Right ventricle myocardium inferior (tissue), 1 donor: ENCODE measurements at regions not wholly inside any gene's neighbourhood (a gene's known extent, or its start where the extent isn't known, plus 50 kb on each side); places are given as distances from the start of the nearest gene placed in this dataset.

ENCODE experiments used
- ATAC-seq: fragments of 200-7000 bp; cut with Tn5 transposase; one replicate; pipeline ENCODE4 v1.9.1; 2020; ENCODE audit warnings: mild to moderate bottlenecking, moderate library complexity
- DNase-seq: peaks from one replicate; pipeline ENCODE4 v3.0.0; 2021; ENCODE audit errors: missing footprints
- intact Hi-C: fragments of 100-400 bp; cut with DNase I; formaldehyde crosslinking; loops from one replicate; pipeline ENCODE4 v1.11.0; 2022
- donor health status: DM: no; HTN: yes; CAD: no; lungs with severe emphysema.

- intact Hi-C loops = no loop called here
Measured at GRCh38 chr15:70447081-70447480, 316.3 kb downstream of the UACA start.

GRCh38 chr15:70443486-70444273, 319.7 kb downstream of the UACA start:
- no peak for DNase-seq
- intact Hi-C loops = no loop called here
- ATAC-seq = no peak

More at GRCh38 chr15:70447081-70447480, 316.3 kb downstream of the UACA start:
- no peak for DNase-seq
- no peak for ATAC-seq

- DNase-seq = no peak
- intact Hi-C loops = no loop called here
- no peak for ATAC-seq
Measured at GRCh38 chr15:70442616-70443321, 320.6 kb downstream of the UACA start.

GRCh38 chr15:70442211-70442610, 321.1 kb downstream of the UACA start:
- intact Hi-C loops = no loop called here
- ATAC-seq (no peak), DNase-seq (no peak)

GRCh38 chr15:70440416-70441138, 322.8 kb downstream of the UACA start:
- no peak for ATAC-seq
- DNase-seq = no peak
- intact Hi-C loops = no loop called here

- DNase-seq = no peak
- no peak for ATAC-seq
- intact Hi-C loops = loop anchor here (2.0 to 5.0 kb wide), 2 partner anchors 273 to 343 kb away; partner anchors contain the start of gene TLE3
Measured at GRCh38 chr15:70439880-70440279, 323.5 kb downstream of the UACA start.

GRCh38 chr15:70439304-70439877, 324.0 kb downstream of the UACA start:
- DNase-seq (no peak), ATAC-seq (peak; percentile 31)
- intact Hi-C loops = loop anchor here (2.0 to 5.0 kb wide), 2 partner anchors 273 to 342 kb away; partner anchors contain the start of gene TLE3

GRCh38 chr15:70438776-70439175, 324.6 kb downstream of the UACA start:
- DNase-seq (peak; percentile 80), ATAC-seq (peak; percentile 96)
- intact Hi-C loops = loop anchor here (1.0 to 5.0 kb wide), 3 partner anchors 272 to 341 kb away; partner anchors contain the start of gene TLE3

- intact Hi-C loops = loop anchor here (1.0 to 5.0 kb wide), 3 partner anchors 271 to 341 kb away; partner anchors contain the start of gene TLE3
- DNase-seq (no peak), ATAC-seq (no peak)
Measured at GRCh38 chr15:70437882-70438451, 325.4 kb downstream of the UACA start.

GRCh38 chr15:70437089-70437488, 326.3 kb downstream of the UACA start:
- no peak for ATAC-seq
- DNase-seq = no peak
- intact Hi-C loops = loop anchor here (5.0 kb wide), 1 partner anchor 340 kb away; the partner anchor contains the start of gene TLE3

- DNase-seq (no peak), ATAC-seq (no peak)
- intact Hi-C loops = loop anchor here (5.0 kb wide), 1 partner anchor 339 kb away; the partner anchor contains the start of gene TLE3
Measured at GRCh38 chr15:70436428-70436827, 326.9 kb downstream of the UACA start.

GRCh38 chr15:70435872-70436271, 327.5 kb downstream of the UACA start:
- intact Hi-C loops = loop anchor here (5.0 kb wide), 1 partner anchor 339 kb away; the partner anchor contains the start of gene TLE3

GRCh38 chr15:70435369-70435768, 328.0 kb downstream of the UACA start:
- DNase-seq (no peak), ATAC-seq (no peak)
- intact Hi-C loops = loop anchor here (5.0 kb wide), 1 partner anchor 338 kb away; the partner anchor contains the start of gene TLE3

More at GRCh38 chr15:70435872-70436271, 327.5 kb downstream of the UACA start:
- ATAC-seq (no peak), DNase-seq (no peak)

- intact Hi-C loops = no loop called here
- ATAC-seq (no peak), DNase-seq (no peak)
Measured at GRCh38 chr15:70433586-70434324, 329.6 kb downstream of the UACA start.

- intact Hi-C loops = no loop called here
- ATAC-seq (no peak), DNase-seq (no peak)
Measured at GRCh38 chr15:70432924-70433495, 330.3 kb downstream of the UACA start.

- intact Hi-C loops = no loop called here
- no peak for ATAC-seq
- no peak for DNase-seq
Measured at GRCh38 chr15:70431854-70432253, 331.5 kb downstream of the UACA start.

- ATAC-seq (no peak), DNase-seq (no peak)
- intact Hi-C loops = no loop called here
Measured at GRCh38 chr15:70430069-70430468, 332.4 kb upstream of the TLE3 start.
